Endothelial cell of umbilical vein (primary cell): ENCODE measurements at regions not wholly inside any gene's neighbourhood (a gene's known extent, or its start where the extent isn't known, plus 50 kb on each side); places are given as distances from the start of the nearest gene placed in this dataset.

Experiments used
- EZH2 ChIP-seq: IDR thresholded peaks from 2 replicates; pipeline ENCODE4 v1.6.1; 2012; ENCODE audit warnings: borderline replicate concordance, low read depth, mild to moderate bottlenecking, moderate library complexity, low read length, inconsistent platforms; ENCODE audit not compliant: severe bottlenecking
- JUN ChIP-seq: IDR thresholded peaks from 2 replicates; pipeline ENCODE4 v1.6.1; 2011; ENCODE audit warnings: borderline replicate concordance, low read depth; ENCODE audit not compliant: insufficient read length, insufficient read depth
- MYC ChIP-seq: IDR thresholded peaks from one replicate; pipeline ENCODE4 v1.6.1; 2011; ENCODE audit warnings: mild to moderate bottlenecking, low read depth, low read length
- POLR2A ChIP-seq: IDR thresholded peaks from 2 replicates; pipeline ENCODE4 v1.6.1; 2012; ENCODE audit warnings: low read depth, mild to moderate bottlenecking, control low read depth, low read length
- POLR2AphosphoS5 ChIP-seq: IDR thresholded peaks from 2 replicates; pipeline ENCODE4 v1.6.1; 2012; ENCODE audit warnings: low read depth, mild to moderate bottlenecking, control low read depth, low read length, moderate library complexity; ENCODE audit not compliant: insufficient read depth
- TF ChIP-seq, protein P1 (sequence below), 2 donors: IDR thresholded peaks; 1 replicate in 1 of 2; 2 replicates in 1 of 2; pipeline ENCODE4 v1.5.1; 2011; ENCODE audit warnings: low read length in 2 of 2, mild to moderate bottlenecking in 2 of 2, moderate library complexity in 2 of 2, control low read depth in 1 of 2, inconsistent platforms in 1 of 2, low read depth in 1 of 2; ENCODE audit not compliant: insufficient read depth in 1 of 2; ENCODE audit errors: extremely low read depth in 1 of 2
- TF ChIP-seq, protein P2 (sequence below): IDR thresholded peaks from 2 replicates; pipeline ENCODE4 v1.6.1; 2011; ENCODE audit not compliant: insufficient read depth, insufficient read length

DNA sequence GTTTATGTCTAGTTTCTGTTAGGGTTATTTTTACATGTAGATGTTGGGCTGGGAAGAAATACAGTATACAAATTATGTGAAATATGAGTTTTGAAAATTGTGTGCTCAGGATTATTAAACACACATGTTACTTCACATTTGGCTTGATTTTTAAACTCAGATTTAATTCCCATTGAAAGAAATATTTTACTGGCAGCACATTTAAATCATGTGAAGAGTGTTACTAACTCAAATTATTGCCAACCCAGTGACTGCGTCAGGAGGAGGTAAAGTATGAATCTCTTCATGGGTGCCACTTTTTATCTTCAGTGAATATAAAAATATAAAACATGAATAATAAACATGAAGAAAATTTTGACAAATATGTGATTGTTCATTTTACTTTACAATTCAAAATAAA is 457.5 kb upstream of the CCDC179 start:
- TF ChIP-seq, protein P1, sequence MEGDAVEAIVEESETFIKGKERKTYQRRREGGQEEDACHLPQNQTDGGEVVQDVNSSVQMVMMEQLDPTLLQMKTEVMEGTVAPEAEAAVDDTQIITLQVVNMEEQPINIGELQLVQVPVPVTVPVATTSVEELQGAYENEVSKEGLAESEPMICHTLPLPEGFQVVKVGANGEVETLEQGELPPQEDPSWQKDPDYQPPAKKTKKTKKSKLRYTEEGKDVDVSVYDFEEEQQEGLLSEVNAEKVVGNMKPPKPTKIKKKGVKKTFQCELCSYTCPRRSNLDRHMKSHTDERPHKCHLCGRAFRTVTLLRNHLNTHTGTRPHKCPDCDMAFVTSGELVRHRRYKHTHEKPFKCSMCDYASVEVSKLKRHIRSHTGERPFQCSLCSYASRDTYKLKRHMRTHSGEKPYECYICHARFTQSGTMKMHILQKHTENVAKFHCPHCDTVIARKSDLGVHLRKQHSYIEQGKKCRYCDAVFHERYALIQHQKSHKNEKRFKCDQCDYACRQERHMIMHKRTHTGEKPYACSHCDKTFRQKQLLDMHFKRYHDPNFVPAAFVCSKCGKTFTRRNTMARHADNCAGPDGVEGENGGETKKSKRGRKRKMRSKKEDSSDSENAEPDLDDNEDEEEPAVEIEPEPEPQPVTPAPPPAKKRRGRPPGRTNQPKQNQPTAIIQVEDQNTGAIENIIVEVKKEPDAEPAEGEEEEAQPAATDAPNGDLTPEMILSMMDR (IDR thresholded peaks at IDR 0.05; ENCODE audit: extremely low read depth in 1 of 2, insufficient read depth in 1 of 2, low read depth in 1 of 2, low read length in 2 of 2) = no peak
- TF ChIP-seq POLR2AphosphoS5 = no peak
- no peak for TF ChIP-seq POLR2A
- TF ChIP-seq JUN = no peak
- no peak for TF ChIP-seq EZH2
- TF ChIP-seq, protein P2, sequence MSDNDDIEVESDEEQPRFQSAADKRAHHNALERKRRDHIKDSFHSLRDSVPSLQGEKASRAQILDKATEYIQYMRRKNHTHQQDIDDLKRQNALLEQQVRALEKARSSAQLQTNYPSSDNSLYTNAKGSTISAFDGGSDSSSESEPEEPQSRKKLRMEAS = no peak
- no peak for TF ChIP-seq MYC
